ENCODE measurements at regions not wholly inside any gene's neighbourhood (a gene's known extent, or its start where the extent isn't known, plus 50 kb on each side); places are given as distances from the start of the nearest gene placed in this dataset.
"Not testable (repeated sequence)": the region's sequence is repeated elsewhere in the genome, so short reads cannot be mapped to it uniquely, and the experiment has no call there.

DNA sequence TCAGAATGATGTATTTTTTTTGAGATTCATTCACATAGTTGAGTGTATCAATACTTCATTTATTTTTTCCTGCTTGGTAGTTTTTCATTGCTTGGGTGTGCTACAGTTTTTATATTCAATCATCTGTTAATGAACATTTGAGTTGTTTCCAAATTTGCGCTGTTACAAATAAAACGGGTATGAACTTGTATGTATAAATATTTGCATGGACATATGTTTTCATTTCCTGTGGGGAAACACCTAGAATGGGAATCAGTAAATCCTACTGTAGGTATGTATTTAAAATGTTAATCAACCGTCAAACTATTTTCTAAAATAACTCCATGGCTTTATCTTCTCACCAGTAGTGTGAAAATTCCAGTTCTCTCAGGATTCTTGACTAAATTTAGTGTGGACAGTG lies 826.3 kb downstream of the EFNB2 start:
- no peak for FAIRE-seq
- no peak for DNase-seq (ENCODE audit: insufficient read length, low spot score)
- TF ChIP-seq POLR2AphosphoS5 (IDR thresholded peaks at IDR 0.05; ENCODE audit: low read depth, low read length) = no peak
- no peak for TF ChIP-seq SPI1 (IDR thresholded peaks at IDR 0.05; ENCODE audit: low read depth, low read length)
- no peak for TF ChIP-seq POLR2A (IDR thresholded peaks at IDR 0.05; ENCODE audit: low read depth, low read length)
- TF ChIP-seq POU2F2 (IDR thresholded peaks at IDR 0.05; ENCODE audit: low read depth, low read length) = no peak
- TF ChIP-seq PAX5 (IDR thresholded peaks at IDR 0.05; ENCODE audit: insufficient read depth, low read length, severe bottlenecking) = no peak
- TF ChIP-seq TAF1 (IDR thresholded peaks at IDR 0.05; ENCODE audit: low read depth, low read length) = no peak

DNA sequence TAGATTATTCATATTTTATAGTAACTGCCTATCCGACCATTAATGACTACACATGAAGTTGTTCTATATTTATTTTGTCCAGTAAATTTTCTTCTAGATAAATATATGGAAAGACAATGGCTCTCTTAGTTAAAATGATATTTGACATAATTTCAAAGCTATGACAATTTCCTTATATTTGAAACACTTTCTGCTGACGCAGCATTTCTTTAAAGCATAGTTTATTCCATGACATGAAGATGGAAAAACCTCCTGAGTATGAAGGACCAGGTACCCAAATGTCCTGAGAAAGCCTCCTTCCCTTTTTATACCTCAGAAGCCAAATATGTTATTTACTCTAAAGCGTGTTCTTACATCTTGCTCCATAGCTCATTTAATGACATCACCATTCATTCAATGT lies 831.6 kb downstream of the EFNB2 start:
- DNase-seq (ENCODE audit: insufficient read length, low spot score) (no peak), FAIRE-seq (no peak)
- TF ChIP-seq POU2F2 (IDR thresholded peaks at IDR 0.05; ENCODE audit: low read depth, low read length) (no peak), POLR2A (IDR thresholded peaks at IDR 0.05; ENCODE audit: low read depth, low read length) (no peak), TAF1 (IDR thresholded peaks at IDR 0.05; ENCODE audit: low read depth, low read length) (no peak), SPI1 (IDR thresholded peaks at IDR 0.05; ENCODE audit: low read depth, low read length) (no peak), PAX5 (IDR thresholded peaks at IDR 0.05; ENCODE audit: insufficient read depth, low read length, severe bottlenecking) (no peak), POLR2AphosphoS5 (IDR thresholded peaks at IDR 0.05; ENCODE audit: low read depth, low read length) (no peak)

DNA sequence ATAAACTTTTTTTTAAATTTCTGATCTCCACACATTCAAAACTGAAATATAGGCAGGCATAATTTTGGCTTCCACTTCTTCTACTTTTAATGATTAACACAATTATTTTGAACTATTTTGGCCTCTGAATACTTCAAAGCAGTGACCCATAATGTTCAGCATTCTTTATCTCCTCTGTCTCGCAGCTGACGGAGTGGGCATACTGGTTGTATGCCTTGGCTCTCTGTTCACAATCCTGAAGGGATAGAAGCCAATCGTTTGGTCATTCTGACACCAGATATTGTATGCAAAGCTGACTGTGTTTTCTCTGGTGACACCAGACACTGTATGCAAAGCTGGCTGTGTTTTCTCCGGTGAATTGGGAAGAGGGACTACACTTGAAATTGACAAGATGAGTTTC lies 833.0 kb downstream of the EFNB2 start:
- no peak for DNase-seq (ENCODE audit: insufficient read length, low spot score)
- no peak for TF ChIP-seq TAF1 (IDR thresholded peaks at IDR 0.05; ENCODE audit: low read depth, low read length)
- TF ChIP-seq POLR2A (IDR thresholded peaks at IDR 0.05; ENCODE audit: low read depth, low read length) = no peak
- no peak for TF ChIP-seq POU2F2 (IDR thresholded peaks at IDR 0.05; ENCODE audit: low read depth, low read length)
- no peak for TF ChIP-seq POLR2AphosphoS5 (IDR thresholded peaks at IDR 0.05; ENCODE audit: low read depth, low read length)
- no peak for TF ChIP-seq PAX5 (IDR thresholded peaks at IDR 0.05; ENCODE audit: insufficient read depth, low read length, severe bottlenecking)
- no peak for TF ChIP-seq SPI1 (IDR thresholded peaks at IDR 0.05; ENCODE audit: low read depth, low read length)
- no peak for FAIRE-seq

DNA sequence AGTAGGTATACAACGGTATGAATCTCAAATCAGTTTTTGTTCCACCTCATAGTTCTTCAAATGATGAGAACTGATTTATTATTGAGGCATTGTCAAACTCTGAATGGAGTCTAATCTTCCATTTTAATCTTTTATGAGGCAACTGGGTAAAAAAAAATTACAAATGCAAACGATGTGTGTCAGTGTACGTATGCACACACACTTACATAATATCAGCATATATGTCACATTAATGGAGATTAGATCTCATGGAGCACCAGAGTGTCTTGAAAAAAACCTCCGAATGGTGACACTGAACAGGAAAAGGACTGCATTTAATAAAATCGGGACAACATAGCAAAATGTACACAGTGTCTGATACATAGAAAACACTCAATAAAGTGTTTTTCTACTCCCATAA lies 842.7 kb downstream of the EFNB2 start:
- no peak for FAIRE-seq
- TF ChIP-seq SPI1 (IDR thresholded peaks at IDR 0.05; ENCODE audit: low read depth, low read length) (no peak), POLR2AphosphoS5 (IDR thresholded peaks at IDR 0.05; ENCODE audit: low read depth, low read length) (no peak), PAX5 (IDR thresholded peaks at IDR 0.05; ENCODE audit: insufficient read depth, low read length, severe bottlenecking) (no peak), TAF1 (IDR thresholded peaks at IDR 0.05; ENCODE audit: low read depth, low read length) (no peak), POLR2A (IDR thresholded peaks at IDR 0.05; ENCODE audit: low read depth, low read length) (no peak), POU2F2 (IDR thresholded peaks at IDR 0.05; ENCODE audit: low read depth, low read length) (no peak)
- no peak for DNase-seq (ENCODE audit: insufficient read length, low spot score)

DNA sequence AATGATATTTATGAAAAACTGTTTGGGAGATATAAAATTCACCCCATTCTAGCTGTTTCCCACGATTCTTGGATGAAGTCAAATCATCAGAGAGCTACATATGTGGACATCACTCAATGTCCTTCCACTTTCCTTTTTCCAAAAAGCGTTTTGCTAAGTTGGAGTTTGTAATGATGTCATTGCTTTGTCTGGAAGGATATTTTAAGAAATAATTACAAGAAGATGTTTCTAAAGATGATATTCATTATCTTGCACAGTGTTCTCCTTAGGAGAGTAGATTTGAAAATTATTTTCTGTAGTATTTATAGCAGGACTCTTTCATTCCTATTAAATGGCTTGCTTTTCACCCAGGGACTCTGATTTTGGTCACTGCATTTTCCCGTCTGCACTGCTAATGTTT lies 851.2 kb downstream of the EFNB2 start:
- no peak for FAIRE-seq
- TF ChIP-seq POLR2AphosphoS5 (IDR thresholded peaks at IDR 0.05; ENCODE audit: low read depth, low read length) = no peak
- TF ChIP-seq PAX5 (IDR thresholded peaks at IDR 0.05; ENCODE audit: insufficient read depth, low read length, severe bottlenecking) = no peak
- TF ChIP-seq POLR2A (IDR thresholded peaks at IDR 0.05; ENCODE audit: low read depth, low read length) = no peak
- no peak for TF ChIP-seq SPI1 (IDR thresholded peaks at IDR 0.05; ENCODE audit: low read depth, low read length)
- TF ChIP-seq POU2F2 (IDR thresholded peaks at IDR 0.05; ENCODE audit: low read depth, low read length) = no peak
- TF ChIP-seq TAF1 (IDR thresholded peaks at IDR 0.05; ENCODE audit: low read depth, low read length) = no peak
- no peak for DNase-seq (ENCODE audit: insufficient read length, low spot score)

DNA sequence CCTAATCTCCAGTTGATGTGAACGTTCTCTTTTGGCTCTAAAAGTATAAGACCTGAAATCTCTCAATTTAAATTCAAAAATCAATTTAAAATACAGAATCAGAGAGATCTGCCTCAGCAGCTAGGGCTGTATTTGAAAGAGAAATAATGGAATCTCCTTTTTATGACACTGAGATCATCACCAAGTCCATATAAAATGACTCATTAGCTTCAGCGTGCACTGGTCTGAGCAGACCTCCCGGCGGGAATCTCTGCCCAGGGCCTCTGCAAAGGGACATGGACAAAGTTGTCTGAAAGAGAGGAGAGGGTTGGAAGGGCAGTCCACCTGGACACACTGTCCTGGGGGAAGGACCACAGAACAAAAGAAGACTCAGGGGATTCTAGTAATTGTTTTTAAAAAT lies 855.6 kb downstream of the EFNB2 start:
- DNase-seq (ENCODE audit: insufficient read length, low spot score) (no peak), FAIRE-seq (no peak)
- TF ChIP-seq TAF1 (IDR thresholded peaks at IDR 0.05; ENCODE audit: low read depth, low read length) (no peak), POLR2AphosphoS5 (IDR thresholded peaks at IDR 0.05; ENCODE audit: low read depth, low read length) (no peak), SPI1 (IDR thresholded peaks at IDR 0.05; ENCODE audit: low read depth, low read length) (no peak), POLR2A (IDR thresholded peaks at IDR 0.05; ENCODE audit: low read depth, low read length) (no peak), PAX5 (IDR thresholded peaks at IDR 0.05; ENCODE audit: insufficient read depth, low read length, severe bottlenecking) (no peak), POU2F2 (IDR thresholded peaks at IDR 0.05; ENCODE audit: low read depth, low read length) (no peak)

DNA sequence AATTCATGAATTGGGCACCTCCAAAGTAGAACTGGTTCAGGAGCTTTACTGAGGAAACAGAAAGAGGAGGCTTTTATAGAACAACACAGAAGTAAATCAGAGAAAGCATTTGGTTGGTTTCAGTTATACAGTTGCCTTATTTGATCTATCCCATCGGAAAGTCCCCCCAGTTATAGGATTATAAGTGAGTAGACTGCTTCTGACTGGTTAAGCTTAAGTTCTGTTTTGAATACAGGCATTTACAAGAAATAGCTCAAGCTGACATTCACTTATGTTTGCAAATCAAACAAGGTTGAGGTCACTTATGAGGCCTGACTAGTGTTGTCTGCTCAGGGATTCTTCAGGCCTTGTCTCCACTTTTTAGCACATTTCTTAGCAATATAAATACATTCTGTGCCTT lies 857.4 kb downstream of the EFNB2 start:
- FAIRE-seq (no peak), DNase-seq (ENCODE audit: insufficient read length, low spot score) (no peak)
- TF ChIP-seq POU2F2 (IDR thresholded peaks at IDR 0.05; ENCODE audit: low read depth, low read length) = no peak
- no peak for TF ChIP-seq POLR2A (IDR thresholded peaks at IDR 0.05; ENCODE audit: low read depth, low read length)
- TF ChIP-seq PAX5 (IDR thresholded peaks at IDR 0.05; ENCODE audit: insufficient read depth, low read length, severe bottlenecking) = no peak
- no peak for TF ChIP-seq POLR2AphosphoS5 (IDR thresholded peaks at IDR 0.05; ENCODE audit: low read depth, low read length)
- no peak for TF ChIP-seq SPI1 (IDR thresholded peaks at IDR 0.05; ENCODE audit: low read depth, low read length)
- no peak for TF ChIP-seq TAF1 (IDR thresholded peaks at IDR 0.05; ENCODE audit: low read depth, low read length)

DNA sequence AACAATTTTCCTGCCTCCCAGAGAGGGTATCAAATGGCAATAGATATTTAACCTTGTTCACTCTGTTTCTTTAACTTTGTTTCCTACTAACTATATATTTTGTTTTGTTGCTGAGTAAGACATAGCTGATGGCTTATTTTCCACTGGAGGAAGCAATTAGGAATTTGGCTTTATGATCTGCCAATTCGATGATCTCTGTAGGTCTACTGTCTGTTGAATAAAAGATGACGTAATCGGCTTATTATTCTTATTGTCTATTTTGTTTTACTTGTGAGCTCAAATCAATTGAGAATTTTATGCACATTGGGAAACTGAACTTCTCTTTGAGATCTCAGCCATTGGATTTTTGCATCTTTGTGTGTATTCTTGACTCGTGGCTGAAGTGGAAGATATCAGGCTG lies 862.6 kb downstream of the EFNB2 start:
- DNase-seq (ENCODE audit: insufficient read length, low spot score) (no peak), FAIRE-seq (no peak)
- no peak for TF ChIP-seq TAF1 (IDR thresholded peaks at IDR 0.05; ENCODE audit: low read depth, low read length)
- no peak for TF ChIP-seq POLR2AphosphoS5 (IDR thresholded peaks at IDR 0.05; ENCODE audit: low read depth, low read length)

DNA sequence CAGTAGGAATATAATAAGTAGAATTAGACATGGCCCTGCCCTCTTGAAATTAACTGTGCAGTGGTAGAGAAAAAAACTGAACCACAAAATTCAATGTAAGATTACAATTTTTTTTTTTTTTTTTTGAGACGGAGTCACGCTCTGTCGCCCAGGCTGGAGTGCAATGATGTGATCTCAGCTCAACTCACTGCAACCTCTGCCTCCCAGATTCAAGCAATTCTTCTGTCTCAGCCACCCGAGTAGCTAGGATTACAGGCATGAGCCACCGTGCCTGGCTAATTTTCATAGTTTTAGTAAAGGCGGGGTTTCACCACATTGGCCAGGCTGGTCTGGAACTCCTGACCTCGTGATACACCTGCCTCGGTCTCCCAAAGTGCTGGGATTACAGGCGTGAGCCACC lies 864.3 kb downstream of the EFNB2 start:
- FAIRE-seq; DNase-seq (ENCODE audit: insufficient read length, low spot score): not testable (repeated sequence)

DNA sequence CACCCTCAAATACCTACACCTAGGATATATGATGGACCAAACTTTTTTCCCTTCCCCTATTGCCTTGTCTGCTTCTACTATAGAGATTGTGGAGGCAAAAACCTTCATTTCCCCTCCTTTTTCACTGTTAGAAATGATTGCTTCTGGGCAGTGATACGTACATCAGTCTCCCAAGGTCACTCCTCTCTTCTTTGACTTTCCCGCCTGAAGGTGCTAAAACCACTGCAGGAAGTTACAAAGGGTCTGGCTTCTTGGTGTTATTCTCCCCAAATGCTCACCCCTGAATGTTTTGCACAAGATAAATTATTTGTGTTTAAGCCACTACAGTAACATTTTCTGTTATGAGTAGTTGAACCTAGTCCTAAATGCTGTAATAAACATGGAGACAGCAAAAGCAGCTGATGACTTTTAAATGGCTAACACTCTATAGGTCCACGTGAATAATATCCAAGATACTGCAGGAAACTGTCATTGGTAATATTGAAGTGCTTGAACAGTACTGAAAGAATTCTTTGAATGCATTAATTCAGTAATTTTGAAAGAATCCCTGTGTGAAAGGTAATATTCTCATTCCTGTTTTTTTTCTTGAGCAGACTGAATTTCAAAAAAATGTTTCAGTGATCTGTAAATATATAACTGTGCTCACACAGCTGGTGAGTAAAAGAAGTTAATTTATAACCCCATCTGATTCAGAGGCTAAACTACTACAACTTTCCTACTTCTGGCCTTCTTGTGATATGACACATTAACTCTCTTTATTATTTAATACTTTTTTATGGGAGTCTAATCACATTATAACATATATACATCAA lies 865.1 kb downstream of the EFNB2 start:
- TF ChIP-seq SPI1 (IDR thresholded peaks at IDR 0.05; ENCODE audit: low read depth, low read length) = no peak
- no peak for TF ChIP-seq POLR2AphosphoS5 (IDR thresholded peaks at IDR 0.05; ENCODE audit: low read depth, low read length)
- TF ChIP-seq POLR2A (IDR thresholded peaks at IDR 0.05; ENCODE audit: low read depth, low read length) = no peak
- no peak for TF ChIP-seq POU2F2 (IDR thresholded peaks at IDR 0.05; ENCODE audit: low read depth, low read length)
- no peak for TF ChIP-seq TAF1 (IDR thresholded peaks at IDR 0.05; ENCODE audit: low read depth, low read length)
- TF ChIP-seq PAX5 (IDR thresholded peaks at IDR 0.05; ENCODE audit: insufficient read depth, low read length, severe bottlenecking) = no peak
- FAIRE-seq (no peak), DNase-seq (ENCODE audit: insufficient read length, low spot score) (no peak)

Data from GM12891 (cell line).